ENCODE measurements at regions not wholly inside any gene's neighbourhood (a gene's known extent, or its start where the extent isn't known, plus 50 kb on each side); places are given as distances from the start of the nearest gene placed in this dataset.

DNA sequence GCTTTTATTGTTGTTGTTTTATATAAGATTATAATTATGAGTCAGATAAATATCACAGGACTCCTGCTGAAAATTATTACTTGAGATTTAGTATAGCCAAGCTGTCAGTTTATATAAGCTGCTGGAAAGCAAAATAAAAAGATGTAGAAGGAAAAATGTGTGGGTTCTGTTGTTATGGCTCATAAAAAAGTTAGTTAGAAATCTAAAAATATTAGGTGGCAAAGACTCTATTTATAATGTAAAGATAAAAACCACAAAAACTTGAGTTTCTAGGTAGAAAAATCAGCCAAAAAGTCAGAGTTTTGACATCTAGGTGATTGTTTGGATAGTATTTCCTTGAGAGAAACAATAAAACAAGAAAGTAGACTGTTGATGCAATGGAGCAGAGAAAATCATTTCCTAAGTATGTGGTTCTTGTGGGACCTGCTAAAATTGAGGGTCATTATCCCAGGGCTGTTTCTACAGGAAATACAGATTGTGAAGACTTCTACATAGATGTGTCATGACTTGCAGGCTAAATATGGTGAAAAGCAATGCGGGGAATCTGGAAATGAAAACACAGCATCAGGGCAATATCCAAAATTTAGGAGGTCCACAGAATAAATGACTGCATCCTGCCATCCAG is 1109.6 kb upstream of the CADM2 start:
- TF ChIP-seq, protein P1, sequence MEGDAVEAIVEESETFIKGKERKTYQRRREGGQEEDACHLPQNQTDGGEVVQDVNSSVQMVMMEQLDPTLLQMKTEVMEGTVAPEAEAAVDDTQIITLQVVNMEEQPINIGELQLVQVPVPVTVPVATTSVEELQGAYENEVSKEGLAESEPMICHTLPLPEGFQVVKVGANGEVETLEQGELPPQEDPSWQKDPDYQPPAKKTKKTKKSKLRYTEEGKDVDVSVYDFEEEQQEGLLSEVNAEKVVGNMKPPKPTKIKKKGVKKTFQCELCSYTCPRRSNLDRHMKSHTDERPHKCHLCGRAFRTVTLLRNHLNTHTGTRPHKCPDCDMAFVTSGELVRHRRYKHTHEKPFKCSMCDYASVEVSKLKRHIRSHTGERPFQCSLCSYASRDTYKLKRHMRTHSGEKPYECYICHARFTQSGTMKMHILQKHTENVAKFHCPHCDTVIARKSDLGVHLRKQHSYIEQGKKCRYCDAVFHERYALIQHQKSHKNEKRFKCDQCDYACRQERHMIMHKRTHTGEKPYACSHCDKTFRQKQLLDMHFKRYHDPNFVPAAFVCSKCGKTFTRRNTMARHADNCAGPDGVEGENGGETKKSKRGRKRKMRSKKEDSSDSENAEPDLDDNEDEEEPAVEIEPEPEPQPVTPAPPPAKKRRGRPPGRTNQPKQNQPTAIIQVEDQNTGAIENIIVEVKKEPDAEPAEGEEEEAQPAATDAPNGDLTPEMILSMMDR (IDR thresholded peaks at IDR 0.05), result no peak
- no peak for TF ChIP-seq POLR2A (IDR thresholded peaks at IDR 0.05)
- no peak for TF ChIP-seq EP300 (IDR thresholded peaks at IDR 0.05; ENCODE audit: low read depth)

All from transverse colon (tissue), 3 donors.